ENCODE measurements at regions not wholly inside any gene's neighbourhood (a gene's known extent, or its start where the extent isn't known, plus 50 kb on each side); places are given as distances from the start of the nearest gene placed in this dataset.
"Not testable (repeated sequence)": the region's sequence is repeated elsewhere in the genome, so short reads cannot be mapped to it uniquely, and the experiment has no call there.

GRCh38 chr3:164806188-164806587, 272.1 kb downstream of the SI start:
- no peaks in the 10 kb centered on the region for H3K36me3 ChIP-seq (ENCODE audit: control insufficient read depth, insufficient read depth, low read length)
- no peaks in the 10 kb centered on the region for H3K4me1 ChIP-seq (ENCODE audit: control insufficient read depth, insufficient read depth, low read length)
- TF ChIP-seq CTCF (conservative IDR thresholded peaks at IDR 0.05) = peak; percentile 36
- no peak overlapping the region for H3K4me3 ChIP-seq (ENCODE audit: low read length)
- Mint-ChIP-seq H3K4me1 (no peaks in the 10 kb centered on the region), H3K36me3 (ENCODE audit: low read depth) (no peaks in the 10 kb centered on the region), H3K9me3 (peaks cover 1% of the 10 kb centered on the region), H3K4me3 (no peak overlapping the region), H3K27me3 (ENCODE audit: insufficient read depth) (no peaks in the 10 kb centered on the region), H3K27ac (no peak overlapping the region)
- WGBS, 2 experiments (ENCODE audit: insufficient coverage in 1 of 2, insufficient read length in 1 of 2) = 76 to 92% methylated on average over 2 of the region's 2 CpGs
- peaks cover 4% of the 10 kb centered on the region for H3K9me3 ChIP-seq (ENCODE audit: control insufficient read depth, low read length)
- no peak overlapping the region for H3K9ac ChIP-seq (ENCODE audit: extremely low read depth, low read length, poor library complexity, severe bottlenecking)
- H3K27ac ChIP-seq (ENCODE audit: low read depth, low read length) = no peak overlapping the region
- H3K27me3 ChIP-seq (ENCODE audit: control insufficient read depth, insufficient read depth, low read length, poor library complexity, severe bottlenecking) = no peaks in the 10 kb centered on the region
- no peak for DNase-seq

GRCh38 chr3:164794099-164794498, 284.2 kb downstream of the SI start:
- no peak overlapping the region for H3K4me3 ChIP-seq (ENCODE audit: low read length)
- no peak for TF ChIP-seq CTCF (conservative IDR thresholded peaks at IDR 0.05)
- H3K4me1 ChIP-seq (ENCODE audit: control insufficient read depth, insufficient read depth, low read length) = no peaks in the 10 kb centered on the region
- no peaks in the 10 kb centered on the region for H3K9me3 ChIP-seq (ENCODE audit: control insufficient read depth, low read length)
- Mint-ChIP-seq H3K27me3 (ENCODE audit: insufficient read depth) (no peaks in the 10 kb centered on the region), H3K9me3 (no peaks in the 10 kb centered on the region), H3K27ac (no peak overlapping the region), H3K4me1 (no peaks in the 10 kb centered on the region), H3K4me3 (no peak overlapping the region), H3K36me3 (ENCODE audit: low read depth) (no peaks in the 10 kb centered on the region)
- H3K27ac ChIP-seq (ENCODE audit: low read depth, low read length) = no peak overlapping the region
- H3K9ac ChIP-seq (ENCODE audit: extremely low read depth, low read length, poor library complexity, severe bottlenecking) = no peak overlapping the region
- no peak for DNase-seq
- 91% methylated on average over 1 of the region's 1 CpG; no CpG with 5 or more reads in 1 of the 2 experiments for WGBS, 2 experiments (ENCODE audit: insufficient coverage in 1 of 2, insufficient read length in 1 of 2)
- no peaks in the 10 kb centered on the region for H3K27me3 ChIP-seq (ENCODE audit: control insufficient read depth, insufficient read depth, low read length, poor library complexity, severe bottlenecking)
- H3K36me3 ChIP-seq (ENCODE audit: control insufficient read depth, insufficient read depth, low read length) = no peaks in the 10 kb centered on the region

GRCh38 chr3:164791263-164791662, 287.0 kb downstream of the SI start:
- H3K9me3 ChIP-seq (ENCODE audit: control insufficient read depth, low read length) = no peaks in the 10 kb centered on the region
- no peak for DNase-seq
- H3K4me3 ChIP-seq (ENCODE audit: low read length) = no peak overlapping the region
- WGBS, 2 experiments (ENCODE audit: insufficient coverage in 1 of 2, insufficient read length in 1 of 2) = 100% methylated on average over 1 to 4 of the region's 4 CpGs
- no peaks in the 10 kb centered on the region for H3K4me1 ChIP-seq (ENCODE audit: control insufficient read depth, insufficient read depth, low read length)
- no peaks in the 10 kb centered on the region for H3K27me3 ChIP-seq (ENCODE audit: control insufficient read depth, insufficient read depth, low read length, poor library complexity, severe bottlenecking)
- H3K27ac ChIP-seq (ENCODE audit: low read depth, low read length) = no peak overlapping the region
- Mint-ChIP-seq H3K4me1 (no peaks in the 10 kb centered on the region), H3K27me3 (ENCODE audit: insufficient read depth) (no peaks in the 10 kb centered on the region), H3K4me3 (no peak overlapping the region), H3K36me3 (ENCODE audit: low read depth) (no peaks in the 10 kb centered on the region), H3K9me3 (peaks cover 17% of the 10 kb centered on the region), H3K27ac (no peak overlapping the region)
- TF ChIP-seq CTCF (conservative IDR thresholded peaks at IDR 0.05) = no peak
- no peaks in the 10 kb centered on the region for H3K36me3 ChIP-seq (ENCODE audit: control insufficient read depth, insufficient read depth, low read length)
- H3K9ac ChIP-seq (ENCODE audit: extremely low read depth, low read length, poor library complexity, severe bottlenecking) = no peak overlapping the region

GRCh38 chr3:164784407-164784806, 293.9 kb downstream of the SI start:
- H3K27me3 Mint-ChIP-seq (ENCODE audit: insufficient read depth); H3K27ac ChIP-seq (ENCODE audit: low read depth, low read length); H3K27me3 ChIP-seq (ENCODE audit: control insufficient read depth, insufficient read depth, low read length, poor library complexity, severe bottlenecking); H3K9ac ChIP-seq (ENCODE audit: extremely low read depth, low read length, poor library complexity, severe bottlenecking); H3K4me1 Mint-ChIP-seq; H3K9me3 ChIP-seq (ENCODE audit: control insufficient read depth, low read length); H3K36me3 ChIP-seq (ENCODE audit: control insufficient read depth, insufficient read depth, low read length); H3K27ac Mint-ChIP-seq; H3K4me1 ChIP-seq (ENCODE audit: control insufficient read depth, insufficient read depth, low read length); H3K4me3 Mint-ChIP-seq; H3K36me3 Mint-ChIP-seq (ENCODE audit: low read depth); DNase-seq; H3K4me3 ChIP-seq (ENCODE audit: low read length): not testable (repeated sequence)
- peaks cover 34% of the 10 kb centered on the region for H3K9me3 Mint-ChIP-seq
- 94 to 100% methylated on average over 4 to 20 of the region's 21 CpGs for WGBS, 2 experiments (ENCODE audit: insufficient coverage in 1 of 2, insufficient read length in 1 of 2)
